ENCODE measurements at regions not wholly inside any gene's neighbourhood (a gene's known extent, or its start where the extent isn't known, plus 50 kb on each side); places are given as distances from the start of the nearest gene placed in this dataset.
"Not testable (repeated sequence)": the region's sequence is repeated elsewhere in the genome, so short reads cannot be mapped to it uniquely, and the experiment has no call there.

DNA sequence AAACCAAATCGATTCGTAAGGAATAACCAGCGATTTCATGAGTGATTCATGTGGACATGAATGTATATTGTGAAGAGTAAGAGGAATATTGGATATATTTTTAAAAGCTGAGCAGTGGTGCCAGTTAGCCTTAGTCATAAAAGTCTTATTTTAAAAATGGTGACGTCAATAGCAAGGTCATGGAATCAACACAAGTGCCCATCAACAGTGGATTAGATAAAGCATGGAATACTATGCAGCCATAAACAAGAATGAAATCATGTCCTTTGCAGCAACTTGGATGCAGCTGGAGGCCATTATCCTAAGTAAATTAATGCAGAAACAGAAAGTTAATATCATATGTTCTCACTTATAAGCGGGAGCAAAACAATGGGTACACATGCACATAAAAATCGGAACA, 89.0 kb upstream of the STOX2 start:
- 3% methylated on average over 6 of the region's 6 CpGs for WGBS (ENCODE audit: insufficient coverage, low coverage, missing lambda C conversion rate)
- no peaks in the 10 kb centered on the region for H3K9me3 ChIP-seq (replicated peaks; ENCODE audit: control insufficient read depth, insufficient read depth, low read depth, low read length)
- no peak overlapping the region for H3K27ac ChIP-seq (ENCODE audit: extremely low read depth, low read depth, low read length)
- POLR2A ChIA-PET: no interaction called here
- H3K79me2 ChIP-seq (ENCODE audit: control insufficient read depth, insufficient read depth, low read length): no peaks in the 10 kb centered on the region
- DNase-seq (ENCODE audit: extremely low read depth in 1 of 4, low spot score in 3 of 4): no peak
- CTCF ChIA-PET (ENCODE audit: low intra/inter-chr PET ratio): no interaction called here
- no peak for ATAC-seq
- H3K4me1 ChIP-seq (replicated peaks in 1 of 2; ENCODE audit: control insufficient read depth in 2 of 2, insufficient read depth in 2 of 2, low read length in 2 of 2): no peaks in the 10 kb centered on the region
- no peaks in the 10 kb centered on the region for H4K20me1 ChIP-seq (replicated peaks; ENCODE audit: control insufficient read depth, insufficient read depth, low read length)
- no peaks in the 10 kb centered on the region for H3K9me1 ChIP-seq (ENCODE audit: control insufficient read depth, insufficient read depth, low read length)
- no peak overlapping the region for H2AFZ ChIP-seq (ENCODE audit: low read depth, low read length)
- no peak overlapping the region for H3K9ac ChIP-seq (ENCODE audit: insufficient read depth in 1 of 2, low read depth in 2 of 2, low read length in 2 of 2)
- in situ Hi-C loops (cut with MboI): no loop called here
- peaks cover 3 to 10% of the 10 kb centered on the region in 2 experiments for H3K27me3 ChIP-seq (ENCODE audit: control insufficient read depth in 2 of 2, insufficient read depth in 2 of 2, low read length in 2 of 2)
- no peak overlapping the region for H3K4me3 ChIP-seq
- no peak for TF ChIP-seq SMC3 (conservative IDR thresholded peaks at IDR 0.05; ENCODE audit: insufficient read depth, low read depth, low read length)
- TF ChIP-seq ZNF146 (CRISPR knock-in tag; IDR thresholded peaks at IDR 0.05; ENCODE audit: unreplicated experiment): peak; percentile 71
- H3K4me2 ChIP-seq (ENCODE audit: insufficient read depth, low read length): no peak overlapping the region
- no peak for FAIRE-seq
- no peaks in the 10 kb centered on the region for H3K36me3 ChIP-seq (ENCODE audit: control insufficient read depth, insufficient read depth, low read length)
- intact Hi-C loops (cut with micrococcal nuclease): no loop called here
- no TSS peak for BruUV-seq (replicated peaks)

DNA sequence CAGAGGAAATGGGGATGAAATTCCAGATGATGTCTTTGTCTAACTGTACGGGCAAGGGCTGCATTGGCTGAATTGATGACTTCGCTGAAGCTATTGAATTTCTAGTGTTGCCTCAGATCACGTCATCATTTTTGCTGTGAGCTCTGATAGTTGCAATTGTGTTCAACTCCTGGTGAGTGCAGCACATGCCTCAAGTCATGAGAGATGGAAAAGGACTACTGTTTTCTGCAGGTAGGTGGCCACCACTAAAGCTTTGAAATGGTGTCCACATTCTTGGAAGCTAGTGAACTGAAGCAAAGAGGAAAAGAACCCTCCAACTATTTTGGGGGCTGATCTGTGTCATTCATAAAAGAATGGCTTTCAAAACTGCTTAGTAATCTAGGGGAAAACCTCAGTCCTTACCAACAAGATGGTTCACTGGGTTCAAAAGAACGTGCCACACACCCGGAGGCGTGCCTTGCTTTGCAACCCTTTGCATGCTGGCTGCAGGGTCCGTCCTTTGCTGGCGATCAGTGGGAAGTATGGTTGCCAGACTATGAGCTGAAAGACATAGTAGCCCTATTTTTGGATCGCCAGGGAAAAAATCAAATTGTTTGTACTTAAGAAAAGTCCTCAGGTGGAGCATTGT, 88.1 kb upstream of the STOX2 start:
- no peak overlapping the region for H3K4me2 ChIP-seq (ENCODE audit: insufficient read depth, low read length)
- BruUV-seq (replicated peaks): no TSS peak
- TF ChIP-seq FOXA3 (CRISPR knock-in tag; conservative IDR thresholded peaks at IDR 0.05 in 1 of 2, IDR thresholded peaks at IDR 0.05 in 1 of 2): no peak
- H3K27me3 ChIP-seq (ENCODE audit: control insufficient read depth in 2 of 2, insufficient read depth in 2 of 2, low read length in 2 of 2): peaks cover 1 to 19% of the 10 kb centered on the region in 2 experiments; a peak in 4 of 5 replicates
- intact Hi-C loops (cut with micrococcal nuclease) (no loop called here), in situ Hi-C loops (cut with MboI) (no loop called here)
- H3K9me1 ChIP-seq (ENCODE audit: control insufficient read depth, insufficient read depth, low read length): no peaks in the 10 kb centered on the region
- H3K36me3 ChIP-seq (ENCODE audit: control insufficient read depth, insufficient read depth, low read length): no peaks in the 10 kb centered on the region
- no peaks in the 10 kb centered on the region for H3K9me3 ChIP-seq (replicated peaks; ENCODE audit: control insufficient read depth, insufficient read depth, low read depth, low read length)
- H3K4me1 ChIP-seq (replicated peaks in 1 of 2; ENCODE audit: control insufficient read depth in 2 of 2, insufficient read depth in 2 of 2, low read length in 2 of 2): no peaks in the 10 kb centered on the region
- POLR2A ChIA-PET: interaction anchor here (0.6 to 1.1 kb wide), 2 partner anchors 10 to 436 kb away, joined by 3 read pairs; no protein-coding TSS in a partner anchor
- no peaks in the 10 kb centered on the region for H3K79me2 ChIP-seq (ENCODE audit: control insufficient read depth, insufficient read depth, low read length)
- no peaks in the 10 kb centered on the region for H4K20me1 ChIP-seq (replicated peaks; ENCODE audit: control insufficient read depth, insufficient read depth, low read length)
- H3K27ac ChIP-seq (ENCODE audit: extremely low read depth, low read depth, low read length): no peak overlapping the region
- CTCF ChIA-PET (ENCODE audit: low intra/inter-chr PET ratio): no interaction called here
- FAIRE-seq: no peak
- DNase-seq (ENCODE audit: extremely low read depth in 1 of 4, low spot score in 3 of 4): no peak
- ATAC-seq: no peak
- under 1% methylated on average over 9 of the region's 9 CpGs for WGBS (ENCODE audit: insufficient coverage, low coverage, missing lambda C conversion rate)
- no peak overlapping the region for H3K9ac ChIP-seq (ENCODE audit: insufficient read depth in 1 of 2, low read depth in 2 of 2, low read length in 2 of 2)
- no peak overlapping the region for H2AFZ ChIP-seq (ENCODE audit: low read depth, low read length)
- no peak overlapping the region for H3K4me3 ChIP-seq

DNA sequence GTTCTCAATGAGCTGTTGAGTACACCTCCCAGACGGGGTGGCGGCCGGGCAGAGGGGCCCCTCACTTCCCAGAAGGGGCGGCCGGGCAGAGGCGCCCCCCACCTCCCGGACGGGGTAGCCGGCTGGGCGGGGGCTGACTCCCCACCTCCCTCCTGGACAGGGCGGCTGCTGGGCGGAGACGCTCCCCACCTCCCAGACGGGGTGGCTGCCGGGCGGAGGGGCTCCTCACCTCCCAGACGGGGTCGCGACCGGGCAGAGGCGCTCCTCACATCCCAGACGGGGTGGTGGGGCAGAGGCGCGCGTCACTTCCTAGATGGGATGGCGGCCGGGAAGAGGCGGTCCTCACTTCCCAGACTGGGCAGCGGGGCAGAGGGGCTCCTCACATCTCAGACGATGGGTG, 86.5 kb upstream of the STOX2 start:
- ATAC-seq; POLR2A ChIA-PET; H3K4me1 ChIP-seq (replicated peaks in 1 of 2; ENCODE audit: control insufficient read depth in 2 of 2, insufficient read depth in 2 of 2, low read length in 2 of 2); in situ Hi-C loops (cut with MboI); CTCF ChIA-PET (ENCODE audit: low intra/inter-chr PET ratio); H3K27ac ChIP-seq (ENCODE audit: extremely low read depth, low read depth, low read length); BruUV-seq (replicated peaks); H3K79me2 ChIP-seq (ENCODE audit: control insufficient read depth, insufficient read depth, low read length); intact Hi-C loops (cut with micrococcal nuclease); DNase-seq (ENCODE audit: extremely low read depth in 1 of 4, low spot score in 3 of 4); H3K4me2 ChIP-seq (ENCODE audit: insufficient read depth, low read length); H3K9me3 ChIP-seq (replicated peaks; ENCODE audit: control insufficient read depth, insufficient read depth, low read depth, low read length); H3K9me1 ChIP-seq (ENCODE audit: control insufficient read depth, insufficient read depth, low read length); H4K20me1 ChIP-seq (replicated peaks; ENCODE audit: control insufficient read depth, insufficient read depth, low read length); FAIRE-seq; H3K9ac ChIP-seq (ENCODE audit: insufficient read depth in 1 of 2, low read depth in 2 of 2, low read length in 2 of 2); H3K4me3 ChIP-seq; H2AFZ ChIP-seq (ENCODE audit: low read depth, low read length); H3K36me3 ChIP-seq (ENCODE audit: control insufficient read depth, insufficient read depth, low read length): not testable (repeated sequence)
- WGBS (ENCODE audit: insufficient coverage, low coverage, missing lambda C conversion rate): 31% methylated on average over 21 of the region's 30 CpGs
- H3K27me3 ChIP-seq (ENCODE audit: control insufficient read depth in 2 of 2, insufficient read depth in 2 of 2, low read length in 2 of 2): peaks cover 8 to 35% of the 10 kb centered on the region in 2 experiments; a peak in 4 of 5 replicates
